ENCODE measurements at regions not wholly inside any gene's neighbourhood (a gene's known extent, or its start where the extent isn't known, plus 50 kb on each side); places are given as distances from the start of the nearest gene placed in this dataset.

DNA sequence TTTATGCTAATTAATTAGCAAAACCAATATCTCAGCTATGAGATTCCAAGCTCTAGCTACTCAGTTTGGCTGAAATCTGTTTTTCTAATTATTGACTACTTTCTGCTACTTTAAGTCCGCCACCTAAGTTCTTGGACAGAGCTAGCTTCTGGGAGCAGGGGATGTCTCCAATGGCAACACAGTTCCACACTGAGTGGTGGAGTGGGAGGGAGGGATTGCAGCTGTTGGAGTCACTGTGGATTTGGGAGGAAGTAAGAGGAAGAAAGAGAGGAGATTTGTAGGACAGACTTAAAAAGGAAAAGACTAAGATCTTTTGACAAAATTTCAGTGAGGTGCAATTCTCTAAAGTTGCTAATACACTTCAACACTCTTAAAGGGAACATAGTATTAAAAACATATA, 450.8 kb downstream of the NFIB start:
- TF ChIP-seq, protein P1, sequence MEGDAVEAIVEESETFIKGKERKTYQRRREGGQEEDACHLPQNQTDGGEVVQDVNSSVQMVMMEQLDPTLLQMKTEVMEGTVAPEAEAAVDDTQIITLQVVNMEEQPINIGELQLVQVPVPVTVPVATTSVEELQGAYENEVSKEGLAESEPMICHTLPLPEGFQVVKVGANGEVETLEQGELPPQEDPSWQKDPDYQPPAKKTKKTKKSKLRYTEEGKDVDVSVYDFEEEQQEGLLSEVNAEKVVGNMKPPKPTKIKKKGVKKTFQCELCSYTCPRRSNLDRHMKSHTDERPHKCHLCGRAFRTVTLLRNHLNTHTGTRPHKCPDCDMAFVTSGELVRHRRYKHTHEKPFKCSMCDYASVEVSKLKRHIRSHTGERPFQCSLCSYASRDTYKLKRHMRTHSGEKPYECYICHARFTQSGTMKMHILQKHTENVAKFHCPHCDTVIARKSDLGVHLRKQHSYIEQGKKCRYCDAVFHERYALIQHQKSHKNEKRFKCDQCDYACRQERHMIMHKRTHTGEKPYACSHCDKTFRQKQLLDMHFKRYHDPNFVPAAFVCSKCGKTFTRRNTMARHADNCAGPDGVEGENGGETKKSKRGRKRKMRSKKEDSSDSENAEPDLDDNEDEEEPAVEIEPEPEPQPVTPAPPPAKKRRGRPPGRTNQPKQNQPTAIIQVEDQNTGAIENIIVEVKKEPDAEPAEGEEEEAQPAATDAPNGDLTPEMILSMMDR (conservative IDR thresholded peaks at IDR 0.05; ENCODE audit: low read depth, low read length), result no peak
- no peak for DNase-seq (ENCODE audit: low read depth)
- no peak overlapping the region for H3K4me3 ChIP-seq (ENCODE audit: low read length)

DNA sequence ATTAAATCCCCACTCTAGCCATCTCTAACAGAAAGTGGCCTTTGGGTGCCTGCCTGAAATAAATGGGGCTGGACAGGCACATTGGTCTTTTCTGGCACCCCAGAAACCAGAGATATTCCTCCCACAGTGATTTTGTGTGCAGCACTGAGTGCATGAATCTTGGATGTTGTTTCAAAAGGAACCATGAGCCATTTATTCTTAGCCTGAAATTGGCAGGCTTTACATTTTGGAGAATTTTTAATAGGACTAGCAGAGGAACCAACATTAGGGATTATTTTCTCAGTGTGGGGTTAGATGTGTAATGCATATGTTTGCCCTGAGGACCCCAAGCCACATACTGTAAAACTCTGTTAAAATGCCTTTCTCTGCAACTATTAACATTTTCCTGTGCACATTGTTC, 451.3 kb downstream of the NFIB start:
- H3K4me3 ChIP-seq (ENCODE audit: low read length), result no peak overlapping the region
- TF ChIP-seq, protein P1 (conservative IDR thresholded peaks at IDR 0.05; ENCODE audit: low read depth, low read length), result no peak
- DNase-seq (ENCODE audit: low read depth), result no peak

DNA sequence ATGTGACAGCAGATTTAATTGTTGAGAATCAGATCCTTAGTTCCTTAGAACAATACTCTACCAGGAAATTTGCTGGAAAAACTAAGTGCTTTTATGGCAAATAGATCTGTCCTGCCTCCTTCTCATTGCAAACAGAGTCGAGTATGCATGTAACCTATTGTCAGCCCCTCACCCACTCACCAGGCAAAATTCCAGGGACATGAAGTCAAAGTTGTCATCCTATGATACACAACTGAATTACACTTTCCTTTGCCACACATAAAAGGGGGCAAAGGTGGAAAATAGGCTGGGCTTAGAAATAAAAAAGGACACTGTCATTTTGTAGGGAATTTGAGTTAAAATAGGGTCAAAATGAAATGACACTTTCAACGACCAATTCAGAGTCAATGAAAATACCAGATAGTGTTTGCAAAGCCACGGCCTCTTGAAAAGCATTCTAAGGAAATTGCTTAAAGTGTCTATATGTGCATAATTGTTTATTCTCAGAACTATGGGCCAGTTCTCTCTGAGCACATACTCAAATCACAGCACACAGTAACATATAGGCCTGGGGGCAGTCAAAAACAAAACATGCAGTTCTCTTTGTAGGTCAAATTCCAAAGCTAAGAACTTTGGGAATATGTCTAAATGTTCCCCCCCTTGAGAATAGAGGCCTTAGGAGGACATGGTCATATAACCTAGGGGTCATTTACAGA, 452.8 kb downstream of the NFIB start:
- H3K4me3 ChIP-seq (ENCODE audit: low read length), result no peak overlapping the region
- TF ChIP-seq, protein P1 (conservative IDR thresholded peaks at IDR 0.05; ENCODE audit: low read depth, low read length), result no peak
- DNase-seq (ENCODE audit: low read depth), result no peak

DNA sequence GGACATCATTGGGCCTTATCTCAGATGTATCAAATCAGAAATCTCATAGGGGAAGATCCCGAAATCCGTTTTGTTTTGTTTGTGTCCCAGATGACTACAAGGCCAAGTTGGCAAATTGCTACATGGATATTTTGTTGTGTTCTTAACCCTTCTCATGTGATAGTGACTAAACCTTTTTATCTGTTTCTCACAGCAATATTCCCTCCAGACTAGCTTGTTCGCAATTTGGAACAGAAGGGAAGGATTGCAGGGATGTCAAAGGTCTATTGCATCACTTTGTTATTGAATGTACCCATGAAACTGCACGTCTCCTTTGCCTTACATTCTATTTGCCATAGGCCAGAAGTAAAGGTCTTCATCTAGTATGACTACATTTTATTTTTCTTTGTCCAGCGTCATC, 453.9 kb downstream of the NFIB start:
- TF ChIP-seq, protein P1 (conservative IDR thresholded peaks at IDR 0.05; ENCODE audit: low read depth, low read length), result no peak
- no peak for DNase-seq (ENCODE audit: low read depth)
- no peak overlapping the region for H3K4me3 ChIP-seq (ENCODE audit: low read length)

DNA sequence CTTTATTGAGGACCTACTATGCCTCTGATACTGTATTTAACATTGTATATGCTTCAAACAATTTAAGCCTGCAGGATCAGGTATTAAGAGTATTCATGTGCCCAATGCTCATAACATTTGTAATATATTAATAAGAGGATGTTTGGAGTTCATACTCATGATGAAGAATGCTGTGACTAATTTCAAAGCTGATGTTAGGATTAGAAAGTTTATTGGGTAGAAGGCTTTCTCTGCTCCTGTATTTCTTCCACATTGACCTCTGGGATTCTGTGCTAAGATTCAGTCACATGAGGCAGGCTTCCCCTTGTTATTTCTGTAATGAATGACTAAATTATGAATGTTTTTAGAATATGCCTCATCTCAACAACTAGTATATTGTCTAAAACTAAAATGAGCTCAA, 456.4 kb downstream of the NFIB start:
- DNase-seq (ENCODE audit: low read depth), result peak; percentile 57
- TF ChIP-seq, protein P1 (conservative IDR thresholded peaks at IDR 0.05; ENCODE audit: low read depth, low read length), result no peak
- H3K4me3 ChIP-seq (ENCODE audit: low read length), result no peak overlapping the region

DNA sequence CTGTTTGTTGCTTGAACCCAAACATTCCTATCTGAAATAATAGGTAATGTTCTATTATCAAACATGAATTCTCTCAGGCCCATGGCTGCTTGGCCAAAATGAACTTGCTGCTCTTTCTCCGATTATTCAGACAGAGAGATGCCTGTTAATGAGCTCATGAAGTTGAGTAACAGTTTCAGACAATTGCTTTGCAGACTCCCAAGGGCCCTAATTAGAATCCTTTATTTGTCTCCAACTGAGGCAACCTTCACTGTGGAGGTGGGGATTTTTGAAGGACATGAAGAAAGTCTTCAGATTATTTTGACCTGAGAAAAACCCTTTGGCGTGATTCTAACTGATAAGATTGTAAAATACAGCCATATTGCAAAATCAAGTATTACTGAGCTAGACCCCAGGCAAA, 466.7 kb downstream of the NFIB start:
- TF ChIP-seq, protein P1 (conservative IDR thresholded peaks at IDR 0.05; ENCODE audit: low read depth, low read length), result no peak
- DNase-seq (ENCODE audit: low read depth), result no peak
- no peak overlapping the region for H3K4me3 ChIP-seq (ENCODE audit: low read length)

DNA sequence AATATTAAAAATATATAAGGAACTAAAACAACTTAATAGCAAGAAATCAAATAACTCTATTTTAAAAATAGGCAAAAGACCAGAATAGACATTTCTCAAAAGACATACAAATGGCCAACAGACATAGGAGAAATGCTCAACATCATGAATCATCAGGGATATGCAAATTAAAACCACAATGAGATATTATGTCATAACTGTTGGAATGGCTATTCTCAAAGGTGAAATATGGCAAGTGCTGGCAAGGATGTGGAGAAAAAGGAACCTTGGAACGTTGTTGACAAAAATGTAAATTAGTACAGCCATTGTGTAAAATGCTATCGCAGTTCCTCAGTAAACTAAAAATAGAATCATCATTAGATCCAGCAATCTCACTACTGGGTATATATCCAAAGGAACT, 468.5 kb downstream of the NFIB start:
- DNase-seq (ENCODE audit: low read depth), result no peak
- TF ChIP-seq, protein P1 (conservative IDR thresholded peaks at IDR 0.05; ENCODE audit: low read depth, low read length), result no peak
- H3K4me3 ChIP-seq (ENCODE audit: low read length), result no peak overlapping the region
